Epithelial cell of esophagus (primary cell): ENCODE measurements at regions not wholly inside any gene's neighbourhood (a gene's known extent, or its start where the extent isn't known, plus 50 kb on each side); places are given as distances from the start of the nearest gene placed in this dataset.

Source experiments
- DNase-seq: peaks from one replicate; pipeline ENCODE4 v3.0.0; 2010; ENCODE audit warnings: low read depth
- H3K4me3 ChIP-seq: 2 replicates; pipeline ENCODE4 v1.5.1; 2011; ENCODE audit warnings: mild to moderate bottlenecking, low read length, control low read depth
- CTCF ChIP-seq: IDR thresholded peaks from 2 replicates; pipeline ENCODE4 v1.5.1; 2011; ENCODE audit warnings: low read depth, mild to moderate bottlenecking, low read length, control low read depth, inconsistent platforms; ENCODE audit not compliant: insufficient read depth; ENCODE audit errors: missing control alignments

- no peak for DNase-seq
- TF ChIP-seq CTCF, result no peak
- H3K4me3 ChIP-seq, result no peak overlapping the region
Observed at GRCh38 chr2:190136825-190137224, 74.3 kb upstream of the MSTN start.

- DNase-seq, result no peak
- no peak overlapping the region for H3K4me3 ChIP-seq
- TF ChIP-seq CTCF, result no peak
Observed at GRCh38 chr2:190136259-190136658, 73.7 kb upstream of the MSTN start.

- no peak overlapping the region for H3K4me3 ChIP-seq
- no peak for DNase-seq
- no peak for TF ChIP-seq CTCF
Observed at GRCh38 chr2:190129421-190130199, 67.1 kb upstream of the MSTN start.

GRCh38 chr2:190127651-190128050 lies 65.1 kb upstream of the MSTN start:
- no peak for TF ChIP-seq CTCF
- no peak for DNase-seq
- no peak overlapping the region for H3K4me3 ChIP-seq

GRCh38 chr2:190126798-190127197 lies 64.3 kb upstream of the MSTN start:
- no peak for TF ChIP-seq CTCF

GRCh38 chr2:190123956-190124355 lies 61.4 kb upstream of the MSTN start:
- peak; percentile 6 for DNase-seq
- TF ChIP-seq CTCF, result no peak
- no peak overlapping the region for H3K4me3 ChIP-seq

More at GRCh38 chr2:190126798-190127197, 64.3 kb upstream of the MSTN start:
- H3K4me3 ChIP-seq, result no peak overlapping the region
- no peak for DNase-seq

GRCh38 chr2:190121971-190122370 lies 59.4 kb upstream of the MSTN start:
- no peak overlapping the region for H3K4me3 ChIP-seq
- peak; percentile 47 for TF ChIP-seq CTCF
- peak; percentile 24 for DNase-seq
